Natural killer cell (primary cell): ENCODE measurements at regions not wholly inside any gene's neighbourhood (a gene's known extent, or its start where the extent isn't known, plus 50 kb on each side); places are given as distances from the start of the nearest gene placed in this dataset.

Experiments used
- ATAC-seq, 3 donors: fragments of 150-1000 bp in 2 of 3; fragments of 200-7000 bp in 1 of 3; cut with Tn5 transposase; 1 replicate in 1 of 3; 2 replicates in 2 of 3; pipeline ENCODE4 v1.10.0; 2021; ENCODE audit warnings: mild to moderate bottlenecking in 2 of 3, moderate library complexity in 2 of 3
- DNase-seq, 2 donors: peaks; one replicate each; pipeline versions ENCODE4 v3.0.0 to v3.0.0-alpha.2; 2013 to 2021; ENCODE audit warnings: mixed read lengths in 1 of 2
- H3K27ac ChIP-seq: one replicate; pipeline ENCODE4 v1.5.1; 2013; ENCODE audit warnings: mild to moderate bottlenecking, low read length
- H3K27me3 ChIP-seq: one replicate; pipeline ENCODE4 v1.6.1; 2013; ENCODE audit warnings: low read length; ENCODE audit not compliant: control insufficient read depth, insufficient read depth
- H3K36me3 ChIP-seq: one replicate; pipeline ENCODE4 v1.6.1; 2013; ENCODE audit warnings: low read length; ENCODE audit not compliant: control insufficient read depth, insufficient read depth
- H3K4me1 ChIP-seq: one replicate; pipeline ENCODE4 v1.6.1; 2013; ENCODE audit warnings: low read length; ENCODE audit not compliant: control insufficient read depth, insufficient read depth
- H3K4me3 ChIP-seq: one replicate; pipeline ENCODE4 v1.5.1; 2013; ENCODE audit warnings: low read length
- H3K9me3 ChIP-seq: one replicate; pipeline ENCODE4 v1.6.1; 2013; ENCODE audit warnings: low read length; ENCODE audit not compliant: control insufficient read depth, insufficient read depth
- H3K27ac Mint-ChIP-seq, 2 donors: one replicate each; pipeline ENCODE4 v1.8.0; 2022; ENCODE audit warnings: mild to moderate bottlenecking in 2 of 2, mixed read lengths in 2 of 2, moderate library complexity in 1 of 2
- H3K27me3 Mint-ChIP-seq, 2 donors: one replicate each; pipeline ENCODE4 v1.8.0; 2022; ENCODE audit warnings: low read depth in 2 of 2, mixed read lengths in 2 of 2
- H3K36me3 Mint-ChIP-seq: one replicate; pipeline ENCODE4 v1.8.0; 2022; ENCODE audit warnings: mixed read lengths
- H3K4me1 Mint-ChIP-seq, 2 donors: one replicate each; pipeline ENCODE4 v1.8.0; 2022; ENCODE audit warnings: mixed read lengths in 2 of 2
- H3K4me3 Mint-ChIP-seq: one replicate; pipeline ENCODE4 v1.8.0; 2022; ENCODE audit warnings: mild to moderate bottlenecking, moderate library complexity, mixed read lengths
- H3K9me3 Mint-ChIP-seq, 2 donors: one replicate each; pipeline ENCODE4 v1.8.0; 2022; ENCODE audit warnings: mixed read lengths in 2 of 2
- CTCF ChIP-seq: fragments of 200-600 bp; IDR thresholded peaks from one replicate; pipeline ENCODE4 v1.8.0; 2022; ENCODE audit warnings: antibody characterized with exemption
- WGBS: methylation state at CpG from one replicate; pipeline ENCODE4 v1.1.7; 2013; ENCODE audit warnings: missing lambda C conversion rate; ENCODE audit not compliant: insufficient coverage; 5-methylcytosine and 5-hydroxymethylcytosine counted together
- intact Hi-C: fragments of 100-400 bp; cut with micrococcal nuclease; formaldehyde crosslinking; loops from one replicate; pipeline ENCODE4 v1.14.2; 2022

- H3K27ac ChIP-seq, result no peak overlapping the region
- no peak overlapping the region for H3K4me3 Mint-ChIP-seq
- H3K9me3 ChIP-seq, result no peaks in the 10 kb centered on the region
- intact Hi-C loops, result no loop called here
- H3K27me3 Mint-ChIP-seq, result no peaks in the 10 kb centered on the region
- no peak for TF ChIP-seq CTCF
- DNase-seq (no peak), ATAC-seq (no peak)
- no peaks in the 10 kb centered on the region for H3K9me3 Mint-ChIP-seq
- no peaks in the 10 kb centered on the region for H3K36me3 Mint-ChIP-seq
- no peaks in the 10 kb centered on the region for H3K27me3 ChIP-seq
- H3K4me3 ChIP-seq, result no peak overlapping the region
- no peaks in the 10 kb centered on the region for H3K36me3 ChIP-seq
- no peaks in the 10 kb centered on the region for H3K4me1 Mint-ChIP-seq
- H3K27ac Mint-ChIP-seq, result no peak overlapping the region
- H3K4me1 ChIP-seq, result no peaks in the 10 kb centered on the region
- WGBS, result 100% methylated on average over 4 of the region's 6 CpGs
These were observed 215.8 kb downstream of the TANC2 start for GRCh38 chr17:63181856-63182255.

- no peak overlapping the region for H3K4me3 Mint-ChIP-seq
- H3K4me1 ChIP-seq, result no peaks in the 10 kb centered on the region
- H3K36me3 ChIP-seq, result no peaks in the 10 kb centered on the region
- no peak for DNase-seq
- H3K4me3 ChIP-seq, result no peak overlapping the region
- intact Hi-C loops, result no loop called here
- no peaks in the 10 kb centered on the region for H3K36me3 Mint-ChIP-seq
- no peaks in the 10 kb centered on the region for H3K9me3 ChIP-seq
- no peak overlapping the region for H3K27ac Mint-ChIP-seq
- TF ChIP-seq CTCF, result no peak
- no peaks in the 10 kb centered on the region for H3K27me3 Mint-ChIP-seq
- H3K27ac ChIP-seq, result no peak overlapping the region
- H3K27me3 ChIP-seq, result no peaks in the 10 kb centered on the region
- H3K4me1 Mint-ChIP-seq, result peaks cover 0 to 8% of the 10 kb centered on the region in 2 donors
- ATAC-seq, result no peak
- H3K9me3 Mint-ChIP-seq, result no peaks in the 10 kb centered on the region
These were observed 219.4 kb downstream of the TANC2 start for GRCh38 chr17:63185420-63185819.

- Histone ChIP-seq H3K4me1 (peaks cover 4% of the 10 kb centered on the region), H3K9me3 (no peaks in the 10 kb centered on the region), H3K27ac (no peak overlapping the region), H3K4me3 (no peak overlapping the region), H3K27me3 (no peaks in the 10 kb centered on the region), H3K36me3 (no peaks in the 10 kb centered on the region)
- intact Hi-C loops, result no loop called here
- Mint-ChIP-seq H3K36me3 (no peaks in the 10 kb centered on the region), H3K27ac (no peak overlapping the region), H3K4me1 (peaks cover 0 to 8% of the 10 kb centered on the region in 2 donors), H3K4me3 (no peak overlapping the region), H3K27me3 (no peaks in the 10 kb centered on the region), H3K9me3 (no peaks in the 10 kb centered on the region)
- TF ChIP-seq CTCF, result no peak
- ATAC-seq, result no peak
- DNase-seq, result no peak
These were observed 223.0 kb downstream of the TANC2 start for GRCh38 chr17:63189082-63189481.

GRCh38 chr17:63189930-63190329, 223.9 kb downstream of the TANC2 start:
- H3K27me3 Mint-ChIP-seq, result no peaks in the 10 kb centered on the region
- no peaks in the 10 kb centered on the region for H3K9me3 Mint-ChIP-seq
- Histone ChIP-seq H3K36me3 (no peaks in the 10 kb centered on the region), H3K27me3 (no peaks in the 10 kb centered on the region), H3K4me3 (no peak overlapping the region), H3K4me1 (peaks cover 4% of the 10 kb centered on the region), H3K9me3 (no peaks in the 10 kb centered on the region), H3K27ac (no peak overlapping the region)
- no peak for DNase-seq
- no peak overlapping the region for H3K4me3 Mint-ChIP-seq
- peaks cover 0 to 8% of the 10 kb centered on the region in 2 donors for H3K4me1 Mint-ChIP-seq
- H3K36me3 Mint-ChIP-seq, result no peaks in the 10 kb centered on the region
- TF ChIP-seq CTCF, result no peak
- intact Hi-C loops, result no loop called here
- 91% methylated on average over 3 of the region's 3 CpGs for WGBS
- no peak overlapping the region for H3K27ac Mint-ChIP-seq
- ATAC-seq, result no peak
